ENCODE measurements at regions not wholly inside any gene's neighbourhood (a gene's known extent, or its start where the extent isn't known, plus 50 kb on each side); places are given as distances from the start of the nearest gene placed in this dataset.

DNA sequence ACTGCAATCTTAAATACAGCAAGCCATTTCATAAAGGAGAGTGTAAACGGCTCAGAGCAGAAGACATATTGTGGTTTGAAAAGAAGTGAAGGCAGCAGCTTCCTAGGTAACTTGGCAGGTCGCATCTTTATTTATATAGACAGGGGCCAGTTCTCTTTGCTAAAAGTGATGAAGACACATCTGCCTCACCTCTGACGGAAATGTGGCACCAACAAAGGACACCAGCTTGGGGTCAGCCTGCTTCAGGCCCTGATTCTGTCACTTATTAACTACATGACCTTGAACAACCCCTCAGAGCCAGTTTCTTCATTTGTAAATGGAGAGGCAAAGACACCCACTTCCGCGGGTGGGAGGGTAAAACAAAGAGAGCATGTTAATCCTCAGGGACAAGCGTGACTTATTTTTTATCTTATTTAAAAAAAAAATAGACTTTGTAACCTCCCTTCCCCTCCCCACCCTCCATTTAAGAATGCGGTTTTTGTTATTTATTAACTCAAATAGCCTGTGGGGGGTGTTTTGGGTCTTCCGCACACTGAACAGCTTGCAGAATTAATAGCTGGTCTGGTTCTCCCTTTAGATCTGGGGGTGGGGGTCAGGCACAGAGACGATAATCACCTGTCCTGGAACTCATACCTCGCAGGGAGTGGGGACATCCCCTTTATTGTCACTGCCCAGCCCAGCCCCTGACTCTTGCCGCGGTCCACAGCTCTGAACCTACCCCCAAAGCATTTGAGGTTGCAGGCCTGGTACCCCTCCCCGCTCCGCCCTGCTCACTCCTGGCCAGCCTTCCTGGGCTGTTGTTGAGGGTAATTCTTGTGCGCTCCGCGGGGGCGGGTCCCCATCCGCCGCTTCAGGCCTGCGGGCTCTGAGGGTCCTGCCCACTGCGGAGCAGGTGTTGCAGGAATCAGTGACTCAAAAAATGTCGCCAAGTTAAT is 64.2 kb upstream of the TMEM17 start:
- Histone ChIP-seq H3K27me3 (replicated peaks in 1 of 7) (peaks cover 0 to 43% (median 13%) of the 10 kb centered on the region in 7 donors), H3K36me3 (no peaks in the 10 kb centered on the region), H3K4me1 (peaks cover 0 to 15% (median 5%) of the 10 kb centered on the region in 6 donors), H3K9me3 (no peaks in the 10 kb centered on the region), H3K4me3 (no peak overlapping the region), H3K27ac (peak overlapping the region in 1 of 8 donors; percentile 43)
- no peak for DNase-seq
- 64 to 69% (median 67%) methylated on average over 23 of the region's 23 CpGs for WGBS, 5 donors
- intact Hi-C loops (cut with DNase I; ENCODE audit: low total_unique reads): no loop called here
- no peak for TF ChIP-seq POLR2A (IDR thresholded peaks at IDR 0.05)

DNA sequence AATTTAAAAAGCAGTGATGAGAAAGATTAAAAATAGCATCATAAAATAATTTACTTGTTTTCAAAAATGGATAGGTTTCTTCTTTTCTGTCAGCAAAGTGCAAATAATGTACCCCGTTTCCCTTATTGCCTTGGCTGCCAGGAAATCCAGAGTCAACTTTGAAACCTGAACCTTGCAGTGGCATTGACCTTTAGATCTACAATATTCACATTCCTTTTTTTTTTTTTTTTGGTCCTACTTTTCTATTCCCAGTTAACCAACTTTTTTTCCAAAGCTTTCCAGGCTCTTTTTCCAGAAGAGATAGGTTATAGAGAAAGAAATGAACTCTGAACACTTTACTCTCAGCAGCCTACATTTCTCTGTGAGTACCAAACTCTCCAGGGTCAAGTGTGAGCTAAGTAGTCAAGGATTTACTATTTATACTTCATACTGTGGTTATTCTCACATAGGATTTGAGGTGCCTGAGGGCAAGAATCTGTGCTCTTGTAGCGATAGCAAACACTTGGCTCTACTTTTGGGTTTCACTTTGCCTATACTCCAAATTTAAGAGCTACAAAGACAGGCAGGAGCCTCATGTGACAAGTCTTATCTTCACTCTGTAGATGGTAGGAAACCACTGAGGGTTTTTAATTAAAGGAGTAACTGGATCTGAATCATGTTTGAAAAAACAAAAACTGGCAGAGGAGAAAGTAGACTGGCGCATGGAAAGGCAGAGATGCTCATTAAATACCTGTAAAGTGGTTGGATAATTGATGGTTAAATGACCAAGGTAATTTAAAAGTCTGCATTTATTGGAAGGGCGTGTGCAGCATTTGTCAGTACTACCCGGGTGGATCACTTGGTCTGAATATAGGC is 63.2 kb upstream of the TMEM17 start:
- intact Hi-C loops (cut with DNase I; ENCODE audit: low total_unique reads): no loop called here
- no peak for DNase-seq
- Histone ChIP-seq H3K4me3 (no peak overlapping the region), H3K27ac (peak overlapping the region in 1 of 8 donors; percentile 43), H3K4me1 (peaks cover 0 to 15% (median 5%) of the 10 kb centered on the region in 6 donors), H3K27me3 (replicated peaks in 1 of 7) (peaks cover 0 to 43% (median 13%) of the 10 kb centered on the region in 7 donors), H3K9me3 (no peaks in the 10 kb centered on the region), H3K36me3 (no peaks in the 10 kb centered on the region)
- WGBS, 5 donors: 80 to 87% (median 83%) methylated on average over 5 of the region's 5 CpGs
- TF ChIP-seq POLR2AphosphoS5 (IDR thresholded peaks at IDR 0.05): no peak
- TF ChIP-seq, protein P1, sequence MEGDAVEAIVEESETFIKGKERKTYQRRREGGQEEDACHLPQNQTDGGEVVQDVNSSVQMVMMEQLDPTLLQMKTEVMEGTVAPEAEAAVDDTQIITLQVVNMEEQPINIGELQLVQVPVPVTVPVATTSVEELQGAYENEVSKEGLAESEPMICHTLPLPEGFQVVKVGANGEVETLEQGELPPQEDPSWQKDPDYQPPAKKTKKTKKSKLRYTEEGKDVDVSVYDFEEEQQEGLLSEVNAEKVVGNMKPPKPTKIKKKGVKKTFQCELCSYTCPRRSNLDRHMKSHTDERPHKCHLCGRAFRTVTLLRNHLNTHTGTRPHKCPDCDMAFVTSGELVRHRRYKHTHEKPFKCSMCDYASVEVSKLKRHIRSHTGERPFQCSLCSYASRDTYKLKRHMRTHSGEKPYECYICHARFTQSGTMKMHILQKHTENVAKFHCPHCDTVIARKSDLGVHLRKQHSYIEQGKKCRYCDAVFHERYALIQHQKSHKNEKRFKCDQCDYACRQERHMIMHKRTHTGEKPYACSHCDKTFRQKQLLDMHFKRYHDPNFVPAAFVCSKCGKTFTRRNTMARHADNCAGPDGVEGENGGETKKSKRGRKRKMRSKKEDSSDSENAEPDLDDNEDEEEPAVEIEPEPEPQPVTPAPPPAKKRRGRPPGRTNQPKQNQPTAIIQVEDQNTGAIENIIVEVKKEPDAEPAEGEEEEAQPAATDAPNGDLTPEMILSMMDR (IDR thresholded peaks at IDR 0.05 in 8 of 11, conservative IDR thresholded peaks at IDR 0.05 in 3 of 11): no peak
- TF ChIP-seq POLR2A (IDR thresholded peaks at IDR 0.05): no peak

DNA sequence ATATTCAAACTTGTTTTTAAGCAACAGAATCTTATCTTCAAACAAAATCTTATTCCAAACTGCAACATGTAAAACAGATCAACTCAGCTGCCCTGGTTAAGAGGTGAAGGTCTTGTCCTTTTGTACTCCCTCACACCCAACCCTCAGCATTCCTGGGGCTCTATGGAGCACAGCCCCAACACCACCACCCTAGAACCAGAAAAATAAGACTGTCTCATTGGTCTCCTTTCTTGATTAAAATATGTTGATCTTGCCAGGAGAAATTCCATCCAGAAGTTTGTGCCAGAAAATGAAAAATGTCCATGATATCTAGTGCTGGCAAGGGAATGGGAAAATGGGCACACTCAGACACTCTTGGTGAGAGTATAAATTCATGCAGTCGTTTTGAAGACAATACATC is 62.1 kb upstream of the TMEM17 start:
- 30 to 70% (median 46%) methylated on average over 1 of the region's 1 CpG for WGBS, 5 donors
- Histone ChIP-seq H3K4me1 (peaks cover 0 to 15% (median 5%) of the 10 kb centered on the region in 6 donors), H3K9me3 (no peaks in the 10 kb centered on the region), H3K27me3 (replicated peaks in 1 of 7) (peaks cover 0 to 38% (median 13%) of the 10 kb centered on the region in 7 donors), H3K36me3 (no peaks in the 10 kb centered on the region), H3K4me3 (no peak overlapping the region), H3K27ac (no peak overlapping the region)
- TF ChIP-seq POLR2A (IDR thresholded peaks at IDR 0.05) (no peak), POLR2AphosphoS5 (IDR thresholded peaks at IDR 0.05) (no peak)
- TF ChIP-seq, protein P1 (IDR thresholded peaks at IDR 0.05 in 8 of 11, conservative IDR thresholded peaks at IDR 0.05 in 3 of 11): no peak
- intact Hi-C loops (cut with DNase I; ENCODE audit: low total_unique reads): no loop called here
- DNase-seq: no peak

DNA sequence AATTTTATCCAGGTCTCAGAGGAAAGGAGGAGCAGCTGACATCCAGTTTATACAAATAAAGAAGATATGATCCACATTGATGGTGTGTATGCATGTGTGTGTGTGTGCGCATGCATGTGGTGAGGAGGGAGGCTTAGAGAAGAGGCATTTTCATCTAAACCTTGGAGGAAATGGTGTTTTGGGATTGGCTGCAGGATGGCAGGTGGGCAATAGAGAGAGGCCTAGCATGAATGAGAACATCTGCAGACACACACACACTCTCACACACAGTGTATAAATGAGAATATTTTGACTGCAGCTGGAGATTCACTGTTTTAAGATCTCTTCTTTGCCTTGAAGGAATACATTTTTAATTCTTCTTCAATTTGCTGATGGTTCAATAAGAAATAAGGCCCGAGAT is 61.7 kb upstream of the TMEM17 start:
- H3K4me1 ChIP-seq: peaks cover 0 to 15% (median 5%) of the 10 kb centered on the region in 6 donors
- WGBS, 5 donors: 76 to 90% (median 81%) methylated on average over 2 of the region's 2 CpGs
- TF ChIP-seq POLR2A (IDR thresholded peaks at IDR 0.05) (no peak), POLR2AphosphoS5 (IDR thresholded peaks at IDR 0.05) (no peak)
- TF ChIP-seq, protein P1 (IDR thresholded peaks at IDR 0.05 in 8 of 11, conservative IDR thresholded peaks at IDR 0.05 in 3 of 11): no peak
- intact Hi-C loops (cut with DNase I; ENCODE audit: low total_unique reads): no loop called here
- H3K27ac ChIP-seq: no peak overlapping the region
- H3K27me3 ChIP-seq (replicated peaks in 1 of 7): peaks cover 0 to 34% (median 13%) of the 10 kb centered on the region in 7 donors
- no peak overlapping the region for H3K4me3 ChIP-seq
- no peak for DNase-seq
- no peaks in the 10 kb centered on the region for H3K9me3 ChIP-seq
- H3K36me3 ChIP-seq: no peaks in the 10 kb centered on the region
